HCEC 1CT (cell line): ENCODE measurements at regions not wholly inside any gene's neighbourhood (a gene's known extent, or its start where the extent isn't known, plus 50 kb on each side); places are given as distances from the start of the nearest gene placed in this dataset.

Source experiments
- DNase-seq: peaks from one replicate; pipeline ENCODE4 v3.0.0-alpha.2; 2017

DNA sequence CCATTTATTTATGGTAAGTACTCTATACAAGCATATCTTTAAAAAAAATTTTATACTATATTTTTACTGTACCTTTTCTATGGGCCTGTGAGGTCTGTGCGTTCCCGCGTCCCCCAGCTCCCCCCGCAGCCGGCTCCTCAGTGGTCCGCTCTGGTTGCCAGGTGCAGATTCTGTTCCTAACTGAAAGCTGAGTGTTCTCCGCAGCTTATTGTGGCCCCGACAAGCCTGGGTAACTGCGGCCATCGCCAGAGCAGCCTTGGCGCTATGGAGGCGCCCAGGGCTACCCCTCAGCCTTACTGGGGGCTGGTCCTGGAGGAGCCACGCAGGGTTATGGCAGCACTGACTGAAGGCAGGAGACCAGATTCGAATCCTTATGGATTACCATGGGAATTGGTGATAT is 896.8 kb downstream of the PCDH17 start:
- DNase-seq, result no peak

DNA sequence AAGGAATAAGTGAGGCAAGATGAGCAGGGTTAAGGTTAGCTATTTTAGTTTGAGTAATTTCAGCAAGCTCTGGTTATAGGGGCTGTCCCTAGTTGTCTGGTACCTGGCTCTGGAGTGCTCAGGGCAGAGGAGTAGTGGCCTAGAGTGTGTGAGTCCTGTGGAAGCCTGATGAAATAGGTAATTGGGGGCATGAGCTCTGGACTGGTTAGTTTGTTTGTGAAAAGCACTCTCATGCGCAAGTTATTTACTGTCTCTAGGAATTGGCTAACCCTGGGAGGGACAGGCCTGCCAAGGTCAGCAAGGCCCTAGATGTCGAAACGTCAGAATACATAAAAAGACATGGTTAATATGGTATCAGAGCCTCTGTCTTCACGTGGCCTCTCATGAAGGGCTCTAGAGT is 900.1 kb downstream of the PCDH17 start:
- no peak for DNase-seq

DNA sequence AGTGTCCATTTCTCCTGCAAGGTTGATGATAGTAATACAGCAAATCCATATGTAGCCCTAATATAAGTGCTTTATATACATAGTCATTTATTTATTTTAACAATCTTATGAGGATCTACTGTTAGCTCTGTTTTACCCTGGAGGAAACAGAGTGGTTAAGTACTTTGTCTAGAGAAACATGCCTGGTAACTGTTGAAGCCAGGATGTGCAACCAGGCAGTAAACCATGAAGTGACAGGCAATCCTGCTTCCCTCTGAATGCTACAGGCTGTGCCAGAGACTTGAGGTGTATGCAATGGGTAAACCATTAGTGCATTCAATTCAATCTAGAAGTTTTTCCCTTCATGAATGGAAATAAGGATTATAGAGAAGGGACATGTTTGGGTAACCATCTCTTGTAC is 911.0 kb downstream of the PCDH17 start:
- no peak for DNase-seq

DNA sequence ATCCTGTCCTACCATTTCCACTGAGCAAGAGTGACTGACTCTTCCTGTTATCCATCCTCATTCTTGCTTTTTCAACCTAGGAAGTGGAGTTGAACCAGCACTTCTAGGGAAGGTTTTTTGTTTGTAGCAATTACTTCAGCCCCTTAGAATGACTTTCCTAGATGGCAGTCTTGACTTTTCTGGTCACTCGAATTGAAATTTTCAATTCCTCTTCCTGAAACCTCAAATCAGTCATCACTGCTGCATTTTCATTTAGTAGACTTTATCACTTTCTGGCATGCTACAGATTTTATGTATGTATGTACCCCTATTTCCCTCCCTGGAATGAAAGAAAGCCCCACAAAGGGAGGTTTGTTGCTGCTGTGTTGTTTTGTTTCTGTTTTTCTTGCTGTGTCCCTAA is 915.9 kb downstream of the PCDH17 start:
- no peak for DNase-seq

DNA sequence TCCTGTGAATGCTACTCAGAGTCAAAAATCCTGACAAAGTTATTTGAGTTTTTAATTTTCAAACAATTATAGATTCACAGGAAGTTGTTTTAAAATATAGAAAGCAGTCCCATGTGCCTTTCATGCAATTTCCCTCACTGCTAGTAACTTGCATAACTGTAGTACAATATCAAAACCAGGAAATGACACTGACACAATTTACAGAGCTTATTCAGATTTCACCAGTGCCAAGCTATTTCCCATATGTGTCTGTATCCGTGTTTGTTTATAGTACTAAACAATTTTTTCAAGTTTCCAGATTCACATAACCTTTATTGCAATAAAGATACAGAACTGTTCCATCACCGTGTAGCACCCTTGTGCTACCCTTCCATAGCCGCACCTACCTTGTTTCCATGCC is 934.6 kb downstream of the PCDH17 start:
- DNase-seq, result no peak

DNA sequence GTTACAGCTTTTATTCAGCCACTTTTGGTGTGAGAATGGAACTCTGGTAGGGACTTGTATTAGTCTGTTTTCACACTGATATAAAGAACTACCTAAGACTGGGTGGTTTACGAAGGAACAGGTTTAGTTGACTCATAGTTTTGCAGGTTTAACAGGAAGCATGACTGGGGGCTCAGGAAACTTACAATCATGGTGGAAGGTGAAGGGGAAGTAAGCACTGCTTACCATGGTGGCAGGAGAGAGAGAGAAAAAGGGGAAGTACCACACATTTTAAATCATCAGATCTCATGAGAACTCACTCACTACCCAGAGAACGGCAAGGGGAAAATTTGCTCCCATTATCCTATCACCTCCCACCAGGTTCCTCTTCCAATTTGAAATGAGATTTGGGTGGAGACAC is 942.2 kb downstream of the PCDH17 start:
- no peak for DNase-seq

DNA sequence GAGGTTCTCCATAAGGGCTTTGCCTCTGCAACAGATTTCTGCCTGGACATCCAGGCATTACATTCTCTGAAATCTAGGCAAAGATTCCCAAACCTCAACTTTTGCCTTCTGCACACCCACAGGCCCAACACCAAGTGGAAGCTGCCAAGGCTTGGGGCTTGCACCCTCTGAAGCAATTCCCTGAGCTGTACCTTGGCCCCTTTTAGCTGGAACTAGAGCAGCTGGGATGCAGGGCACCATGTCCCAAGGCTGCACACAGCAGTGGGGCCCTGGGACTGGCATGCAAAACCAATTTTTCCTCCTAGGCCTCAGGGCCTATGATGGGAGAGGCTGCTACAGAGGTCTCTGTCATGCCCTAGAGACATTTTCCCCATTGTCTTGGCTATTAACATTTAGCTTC is 943.2 kb downstream of the PCDH17 start:
- no peak for DNase-seq

DNA sequence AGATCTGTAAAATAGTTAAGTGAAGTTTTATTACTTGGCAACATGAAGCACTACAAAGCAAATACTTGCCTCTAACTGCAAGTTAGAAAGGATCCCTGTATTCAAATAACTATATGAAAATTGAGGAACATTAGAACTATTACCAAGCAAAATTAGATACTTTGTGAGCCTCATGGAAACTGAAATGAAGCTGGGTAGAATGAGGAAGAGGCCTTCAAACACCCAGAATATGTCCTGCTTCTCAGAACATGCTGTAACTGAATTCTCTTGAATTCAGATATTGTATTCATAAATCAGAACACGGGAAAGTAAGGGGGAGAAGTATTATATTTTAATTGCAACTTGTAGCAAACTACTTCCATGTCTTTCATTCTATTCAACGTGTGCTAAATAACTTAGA is 947.9 kb downstream of the PCDH17 start:
- DNase-seq, result no peak

DNA sequence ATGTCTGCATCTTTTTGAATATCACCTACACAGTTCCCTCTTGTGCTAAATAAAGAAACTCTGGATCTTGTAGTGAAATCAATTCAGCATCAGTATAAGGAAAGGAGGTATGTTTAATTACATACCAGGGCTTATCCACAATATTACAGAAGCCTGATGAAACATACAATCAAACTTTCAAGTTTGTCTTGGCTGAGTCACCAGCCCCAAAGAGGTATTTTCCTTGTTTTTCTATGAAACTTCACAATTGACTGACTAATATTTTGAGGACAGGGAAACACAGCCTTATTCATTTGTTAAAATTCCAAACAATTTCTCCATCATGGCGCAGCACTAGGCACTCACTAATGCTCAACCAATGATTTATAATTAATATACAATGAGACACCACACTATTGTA is 952.4 kb downstream of the PCDH17 start:
- DNase-seq, result no peak

DNA sequence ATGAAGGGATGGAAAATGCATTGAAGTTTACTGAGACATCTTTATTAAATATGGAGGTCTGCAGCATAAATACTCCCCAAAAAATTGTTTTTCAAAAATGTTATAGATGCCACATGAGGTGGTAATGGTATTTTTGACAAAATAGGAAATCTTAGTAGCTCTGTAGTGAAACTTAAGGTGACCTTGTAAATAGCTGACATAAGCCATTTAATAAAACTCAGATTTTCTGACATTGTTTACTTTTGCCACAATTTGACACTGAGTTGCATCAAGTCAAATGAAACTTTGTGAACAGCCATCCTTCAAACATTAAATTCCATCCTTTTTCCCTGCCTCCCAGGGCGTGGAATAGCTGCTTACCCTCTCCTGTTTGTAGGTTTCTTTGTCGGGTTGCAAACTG is 953.1 kb downstream of the PCDH17 start:
- DNase-seq, result no peak

DNA sequence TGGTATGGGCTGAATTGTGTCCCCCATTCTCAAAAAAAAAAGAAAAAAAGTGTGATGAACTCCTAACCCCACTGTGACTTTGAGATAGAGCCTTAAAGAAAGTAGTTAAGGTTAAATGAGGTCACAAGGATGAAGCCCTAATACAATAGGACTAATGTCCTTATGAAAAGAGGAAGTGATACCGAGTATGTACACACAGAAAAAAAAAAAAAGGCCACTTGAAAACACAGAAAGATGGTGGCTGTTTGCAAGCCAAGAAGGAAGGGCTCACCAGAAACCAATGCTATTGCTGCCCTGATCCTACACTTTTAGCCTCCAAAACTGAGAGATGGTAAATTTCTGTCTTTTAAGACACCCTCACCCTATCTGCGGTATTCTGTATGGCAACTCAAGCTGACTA is 955.6 kb downstream of the PCDH17 start:
- DNase-seq, result no peak

DNA sequence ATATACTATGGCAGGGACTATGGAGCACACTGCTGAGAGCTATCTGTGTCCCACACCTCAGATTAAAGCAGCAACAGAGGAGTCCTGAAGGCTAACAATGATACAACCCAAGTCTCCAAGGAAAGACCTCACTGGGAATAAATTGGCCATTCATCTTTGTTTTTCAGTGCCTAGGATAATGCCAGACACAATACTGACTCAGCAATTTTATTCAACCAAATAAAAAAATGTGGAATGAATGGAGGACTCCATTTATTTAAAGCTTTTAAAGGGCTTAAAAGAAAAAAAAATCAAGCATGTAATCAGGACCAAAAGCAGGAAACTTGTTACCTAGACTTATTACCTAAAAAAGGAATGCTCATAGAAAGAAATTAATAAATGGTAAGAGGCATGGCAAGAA is 960.5 kb downstream of the PCDH17 start:
- DNase-seq, result no peak

DNA sequence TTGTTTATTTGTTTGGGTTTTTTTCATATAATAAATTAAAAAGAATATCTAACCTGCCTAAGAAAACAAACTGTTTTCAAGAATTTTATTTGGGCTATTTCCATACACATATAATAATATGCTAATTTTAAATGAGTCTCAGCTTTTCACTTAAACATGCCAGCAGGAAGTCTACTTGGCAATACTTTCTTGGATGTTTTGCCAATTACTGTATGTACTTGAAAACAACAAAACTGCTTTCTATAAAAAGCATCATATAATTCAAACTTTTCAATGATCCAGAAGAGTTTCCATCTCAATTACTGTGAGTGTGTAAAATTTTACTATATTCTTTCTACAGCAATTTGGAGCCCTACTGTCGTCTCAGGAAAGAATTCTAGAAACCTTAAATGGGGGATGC is 961.2 kb downstream of the PCDH17 start:
- DNase-seq, result no peak

DNA sequence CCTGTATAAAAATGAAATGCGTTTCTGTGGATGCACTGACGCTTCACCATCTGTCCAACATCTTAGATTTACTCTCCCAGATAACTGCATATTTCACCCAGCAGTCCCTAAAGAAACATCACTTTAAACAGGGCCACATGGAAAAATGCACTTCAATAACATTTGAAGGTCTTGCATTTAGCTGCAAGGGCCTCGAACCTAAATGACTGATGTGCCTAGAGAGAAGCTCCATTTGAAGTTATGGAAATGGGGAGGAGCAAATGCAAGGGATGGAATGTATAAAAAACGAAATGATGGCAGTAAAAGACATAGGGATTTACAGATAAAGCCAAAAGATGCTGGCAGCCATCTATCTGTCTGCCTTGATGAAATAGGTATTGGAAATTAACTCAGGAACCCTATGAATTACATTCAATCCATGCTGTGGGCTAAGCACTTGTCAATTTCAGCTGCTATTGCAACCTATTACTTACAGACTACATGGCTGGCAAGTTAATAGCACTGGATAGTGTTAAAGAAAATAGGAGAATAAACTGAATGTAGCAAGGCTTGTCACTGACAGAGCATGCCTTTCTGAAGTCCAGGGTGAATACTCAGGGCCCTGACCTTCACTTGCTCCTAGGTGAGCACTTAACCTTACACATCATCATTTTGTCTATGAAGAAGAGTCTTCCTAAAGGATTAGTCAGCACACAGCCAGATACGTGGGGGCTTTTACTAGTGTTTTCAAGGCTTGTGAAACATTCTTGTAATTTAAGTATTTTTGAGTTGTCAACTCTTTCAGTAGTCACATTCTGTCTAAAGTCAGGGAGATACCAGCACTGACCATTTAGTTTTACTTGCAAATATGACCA is 963.4 kb downstream of the PCDH17 start:
- DNase-seq, result no peak

DNA sequence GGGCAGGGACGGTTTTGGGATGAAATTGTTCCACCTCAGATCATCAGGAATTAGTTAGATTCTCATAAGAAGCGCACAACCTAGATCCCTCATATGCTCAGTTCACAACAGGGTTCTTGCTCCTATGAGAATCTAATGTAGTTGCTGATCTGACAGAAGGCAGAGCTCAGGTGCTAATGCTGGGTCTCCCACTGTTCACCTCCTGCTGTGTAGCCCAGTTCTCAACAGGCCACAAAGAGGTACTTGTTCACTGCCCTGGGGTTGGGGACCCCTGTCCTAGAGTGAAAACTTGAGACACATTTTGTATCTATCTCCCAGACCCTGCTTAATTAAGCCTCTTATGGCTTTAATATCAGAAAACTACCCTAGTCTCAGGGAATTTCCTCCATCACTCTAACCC is 966.0 kb downstream of the PCDH17 start:
- DNase-seq, result no peak

DNA sequence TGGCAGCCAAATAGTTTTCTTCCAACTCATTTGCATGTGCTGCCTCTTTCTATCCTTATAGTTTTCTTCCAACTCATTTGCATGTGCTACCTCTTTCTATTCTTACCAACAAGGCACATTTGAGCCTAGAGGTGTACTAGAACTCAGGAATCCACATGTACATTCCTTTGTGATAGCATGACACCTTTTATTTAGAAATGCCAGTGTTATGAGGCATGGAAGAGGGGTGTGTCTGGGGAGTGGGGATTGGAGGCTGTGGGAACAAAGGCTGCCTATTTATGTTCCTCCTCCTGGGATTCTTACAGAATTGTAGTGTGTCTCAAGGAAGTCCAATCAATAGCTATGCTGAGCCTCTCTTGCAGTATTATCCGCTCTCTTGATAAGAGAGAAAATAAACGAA is 966.7 kb downstream of the PCDH17 start:
- DNase-seq, result no peak

DNA sequence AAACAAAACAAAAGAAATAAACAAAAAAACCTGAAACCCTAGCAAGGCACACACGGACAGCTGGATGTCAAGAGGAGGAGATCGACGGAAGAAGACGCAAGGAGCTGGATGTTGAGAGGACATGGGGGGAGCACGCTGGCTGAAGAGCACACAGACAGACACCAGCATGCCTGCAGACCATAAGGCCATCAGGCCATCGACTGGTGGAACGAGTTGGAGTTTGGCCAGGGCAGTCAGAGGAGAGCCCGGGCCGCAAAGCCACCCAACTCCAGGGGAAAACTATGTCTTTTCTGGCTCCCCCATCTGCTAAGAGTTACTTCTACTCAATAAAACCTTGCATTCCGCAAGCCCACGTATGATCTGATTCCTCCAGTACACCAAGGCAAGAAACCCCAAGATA is 979.6 kb downstream of the PCDH17 start:
- DNase-seq, result no peak

DNA sequence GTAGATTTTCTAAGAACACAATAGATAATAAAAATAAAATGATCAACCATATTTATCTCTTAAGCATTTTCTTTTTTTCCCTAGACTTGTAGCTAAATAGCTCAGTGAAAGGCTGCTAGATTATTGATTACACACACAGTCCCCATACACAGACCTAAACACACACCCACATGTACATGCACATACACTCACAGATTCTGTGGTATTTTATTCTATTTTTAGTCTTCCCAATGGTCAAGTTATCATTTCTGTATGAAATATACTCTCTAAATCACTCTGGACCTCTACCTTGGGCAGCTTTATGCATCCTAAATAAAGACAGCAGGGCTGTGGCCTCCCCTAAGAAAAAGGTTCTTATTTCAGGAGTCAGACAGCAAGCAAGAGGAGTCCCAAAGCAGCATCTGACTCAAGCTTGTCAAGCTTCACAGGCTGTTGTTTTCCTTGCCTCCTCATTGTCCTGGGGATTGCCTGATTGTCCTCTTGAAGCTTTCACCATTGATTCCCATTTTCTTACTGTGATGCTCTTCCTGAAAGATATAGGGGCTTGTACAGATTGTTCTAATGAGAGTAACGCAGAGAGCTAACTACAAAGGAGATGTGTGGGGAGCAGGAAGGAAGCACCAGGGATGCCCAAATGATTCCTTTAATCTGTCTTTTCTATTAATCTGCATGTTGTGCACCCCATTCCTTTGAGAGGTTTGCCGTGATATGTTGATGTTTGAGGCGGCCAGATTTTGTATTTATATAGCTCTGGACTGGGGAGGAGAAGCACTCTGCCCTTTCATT is 986.5 kb downstream of the PCDH17 start:
- no peak for DNase-seq

DNA sequence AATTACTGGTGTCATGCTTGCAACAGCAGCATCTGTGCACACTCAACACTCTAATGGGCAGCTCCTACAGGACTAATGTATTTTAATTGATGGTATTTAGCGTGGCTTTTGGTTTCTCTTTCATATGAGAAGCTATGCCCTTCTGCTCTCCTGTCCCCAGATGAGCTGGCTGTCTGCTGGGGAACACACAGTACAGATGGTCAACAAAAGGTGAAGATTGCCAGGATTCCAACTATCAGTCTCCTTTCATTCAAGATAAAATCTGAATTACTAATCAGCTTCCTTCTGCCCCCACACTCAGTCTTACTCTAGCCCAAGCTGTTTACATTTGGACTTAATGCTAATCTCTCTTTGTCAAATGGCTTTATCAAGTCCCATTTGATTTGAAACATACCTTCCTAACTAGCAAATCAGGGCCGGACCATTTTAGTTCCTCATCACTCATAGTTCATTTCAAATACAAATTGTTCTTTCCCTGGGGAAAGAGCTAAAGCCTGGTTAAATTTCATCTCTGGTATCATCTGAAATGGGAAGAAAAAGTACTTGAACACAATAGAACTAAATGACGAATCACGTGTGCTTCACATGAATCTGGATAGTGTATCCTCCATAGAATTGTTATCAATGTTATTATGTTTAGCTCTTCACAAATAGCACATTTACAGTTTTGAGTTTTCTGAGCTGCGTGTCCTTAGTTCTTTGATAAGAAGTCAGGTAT is 988.0 kb downstream of the PCDH17 start:
- no peak for DNase-seq

DNA sequence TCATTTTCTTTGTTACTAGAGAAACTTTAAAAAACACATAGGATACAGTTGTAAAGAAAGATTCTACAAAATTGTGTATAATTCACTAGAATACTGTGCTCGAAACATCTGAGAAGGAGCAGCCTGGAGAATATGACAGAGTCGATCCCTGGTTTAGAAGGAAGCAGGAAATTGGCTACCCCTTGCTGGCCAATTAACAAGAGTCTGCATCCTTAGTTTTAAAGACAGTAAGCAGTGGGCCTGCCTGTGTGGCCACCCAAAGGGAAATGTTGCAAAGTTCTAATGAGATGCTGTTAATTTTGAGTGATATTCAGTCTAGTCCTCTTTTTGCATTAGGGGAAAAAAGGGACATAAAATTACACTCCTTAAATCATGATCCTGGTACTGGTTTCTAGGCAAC is 988.6 kb downstream of the PCDH17 start:
- no peak for DNase-seq

DNA sequence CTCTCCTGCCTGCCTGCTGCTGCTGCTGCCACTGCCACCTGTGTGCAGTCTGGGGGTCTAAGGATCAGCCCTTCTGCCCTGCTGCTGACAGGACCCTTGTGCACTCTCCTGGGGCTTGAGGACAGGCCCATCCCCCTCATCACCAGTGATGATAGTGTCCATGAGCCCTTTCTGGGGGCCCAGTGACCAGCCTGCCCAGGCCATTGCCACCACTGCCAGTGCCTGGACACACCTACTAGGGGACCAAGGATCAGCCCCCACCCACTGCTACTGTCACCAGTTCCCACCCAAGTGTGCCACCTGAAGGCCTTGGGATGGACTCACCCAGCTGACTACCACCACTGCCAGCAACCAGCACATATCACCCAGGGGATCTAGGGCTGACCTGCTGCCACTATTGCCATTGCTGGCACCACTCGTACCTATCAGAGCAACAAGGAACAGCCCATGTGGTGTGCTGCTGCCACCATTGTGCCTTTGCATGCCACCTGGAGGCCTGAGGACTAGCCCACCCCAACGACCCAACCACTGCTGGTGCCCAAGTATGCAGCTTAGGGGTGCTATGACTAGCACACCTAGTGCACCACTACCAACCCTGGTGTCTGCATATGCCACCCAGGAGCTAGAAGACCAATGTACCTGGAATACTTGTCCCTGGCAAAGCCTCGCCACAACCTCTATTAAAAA is 994.3 kb downstream of the PCDH17 start:
- no peak for DNase-seq

DNA sequence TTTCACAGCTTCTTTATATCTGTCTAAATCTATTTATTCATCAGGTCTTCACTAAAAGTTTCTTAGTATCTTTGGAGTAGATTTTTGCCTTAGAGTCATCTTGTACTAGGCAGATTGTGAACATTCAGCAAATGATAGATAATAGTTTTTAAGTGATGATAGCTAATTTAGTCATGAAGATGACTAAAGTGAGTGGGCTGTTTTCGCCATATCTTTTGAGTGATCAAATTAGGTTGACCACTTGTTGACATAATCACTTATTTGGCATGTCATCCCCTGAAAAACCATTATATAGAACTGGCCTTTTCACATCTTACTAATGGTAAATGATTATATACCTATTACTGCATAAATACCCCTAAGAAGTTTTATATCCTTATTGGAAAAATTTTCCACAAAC is 999.2 kb downstream of the PCDH17 start:
- DNase-seq, result no peak

DNA sequence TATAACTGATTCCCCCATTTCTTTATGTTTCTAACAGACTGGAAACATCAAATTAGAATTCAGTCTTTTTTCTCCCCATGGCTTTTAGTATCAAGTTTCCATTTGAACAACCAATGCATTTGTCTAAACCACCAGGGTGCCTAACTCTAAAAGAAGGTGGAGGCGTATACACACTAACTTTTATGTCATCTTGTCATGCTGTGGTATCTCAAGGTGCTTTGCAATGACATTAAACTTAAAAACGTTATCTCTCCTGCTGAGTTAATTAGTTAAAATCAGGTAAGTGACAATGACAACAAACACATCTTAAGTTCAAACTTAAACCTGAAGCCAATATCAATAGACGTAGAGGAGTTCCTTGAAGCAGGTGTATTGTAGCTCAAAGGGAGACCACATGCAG is 1001.7 kb downstream of the PCDH17 start:
- DNase-seq, result no peak
